ENCODE measurements at regions not wholly inside any gene's neighbourhood (a gene's known extent, or its start where the extent isn't known, plus 50 kb on each side); places are given as distances from the start of the nearest gene placed in this dataset.

DNA sequence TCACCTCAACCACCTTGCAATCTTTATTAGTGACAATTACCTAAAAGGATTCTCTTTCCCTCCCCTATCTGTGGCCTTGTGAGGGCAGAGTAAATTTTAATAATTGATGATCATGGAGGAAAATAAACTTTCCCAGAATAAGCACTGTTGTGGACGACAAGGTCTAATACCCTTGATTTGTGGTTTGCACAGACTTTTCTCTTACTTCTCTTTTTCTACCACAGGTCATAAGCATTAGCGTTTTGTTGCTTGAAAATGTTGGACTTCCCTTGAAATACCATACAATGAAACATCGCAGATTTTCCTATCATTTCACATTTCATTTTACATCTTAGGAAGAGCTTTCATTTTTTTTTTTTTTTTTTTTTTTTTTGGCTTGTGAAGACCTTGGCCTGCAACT is 188.1 kb upstream of the TMEM72 start:
- H3K36me3 ChIP-seq (ENCODE audit: control insufficient read depth, insufficient read depth, low read length) = no peaks in the 10 kb centered on the region
- POLR2A ChIA-PET = no interaction called here
- BruUV-seq (replicated peaks) = no TSS peak
- H3K27me3 ChIP-seq (replicated peaks; ENCODE audit: control insufficient read depth, insufficient read depth, low read length) = no peaks in the 10 kb centered on the region
- H3K4me1 ChIP-seq = no peaks in the 10 kb centered on the region
- no peaks in the 10 kb centered on the region for H3K4me1 Mint-ChIP-seq (ENCODE audit: low read depth, unreplicated experiment)
- H3K36me3 Mint-ChIP-seq (ENCODE audit: insufficient read depth, unreplicated experiment) = no peaks in the 10 kb centered on the region
- H3K9me3 ChIP-seq = no peaks in the 10 kb centered on the region
- no peak overlapping the region for H3K27ac Mint-ChIP-seq (ENCODE audit: unreplicated experiment)
- no peak overlapping the region for H3K4me3 Mint-ChIP-seq (ENCODE audit: unreplicated experiment)
- CTCF ChIA-PET = no interaction called here
- TF ChIP-seq, protein P1, sequence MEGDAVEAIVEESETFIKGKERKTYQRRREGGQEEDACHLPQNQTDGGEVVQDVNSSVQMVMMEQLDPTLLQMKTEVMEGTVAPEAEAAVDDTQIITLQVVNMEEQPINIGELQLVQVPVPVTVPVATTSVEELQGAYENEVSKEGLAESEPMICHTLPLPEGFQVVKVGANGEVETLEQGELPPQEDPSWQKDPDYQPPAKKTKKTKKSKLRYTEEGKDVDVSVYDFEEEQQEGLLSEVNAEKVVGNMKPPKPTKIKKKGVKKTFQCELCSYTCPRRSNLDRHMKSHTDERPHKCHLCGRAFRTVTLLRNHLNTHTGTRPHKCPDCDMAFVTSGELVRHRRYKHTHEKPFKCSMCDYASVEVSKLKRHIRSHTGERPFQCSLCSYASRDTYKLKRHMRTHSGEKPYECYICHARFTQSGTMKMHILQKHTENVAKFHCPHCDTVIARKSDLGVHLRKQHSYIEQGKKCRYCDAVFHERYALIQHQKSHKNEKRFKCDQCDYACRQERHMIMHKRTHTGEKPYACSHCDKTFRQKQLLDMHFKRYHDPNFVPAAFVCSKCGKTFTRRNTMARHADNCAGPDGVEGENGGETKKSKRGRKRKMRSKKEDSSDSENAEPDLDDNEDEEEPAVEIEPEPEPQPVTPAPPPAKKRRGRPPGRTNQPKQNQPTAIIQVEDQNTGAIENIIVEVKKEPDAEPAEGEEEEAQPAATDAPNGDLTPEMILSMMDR (IDR thresholded peaks at IDR 0.05; ENCODE audit: insufficient read depth in 1 of 2, low read depth in 1 of 2, low read length in 1 of 2, severe bottlenecking in 1 of 2, unreplicated experiment in 1 of 2) = no peak
- no peaks in the 10 kb centered on the region for H3K9me3 Mint-ChIP-seq (ENCODE audit: unreplicated experiment)
- DNase-seq = no peak
- intact Hi-C loops (cut with micrococcal nuclease; ENCODE audit: unreplicated experiment) = no loop called here
- H3K27me3 Mint-ChIP-seq (ENCODE audit: insufficient read depth, unreplicated experiment) = peaks cover 10% of the 10 kb centered on the region
- H3K4me3 ChIP-seq (ENCODE audit: low read depth, low read length) = no peak overlapping the region

DNA sequence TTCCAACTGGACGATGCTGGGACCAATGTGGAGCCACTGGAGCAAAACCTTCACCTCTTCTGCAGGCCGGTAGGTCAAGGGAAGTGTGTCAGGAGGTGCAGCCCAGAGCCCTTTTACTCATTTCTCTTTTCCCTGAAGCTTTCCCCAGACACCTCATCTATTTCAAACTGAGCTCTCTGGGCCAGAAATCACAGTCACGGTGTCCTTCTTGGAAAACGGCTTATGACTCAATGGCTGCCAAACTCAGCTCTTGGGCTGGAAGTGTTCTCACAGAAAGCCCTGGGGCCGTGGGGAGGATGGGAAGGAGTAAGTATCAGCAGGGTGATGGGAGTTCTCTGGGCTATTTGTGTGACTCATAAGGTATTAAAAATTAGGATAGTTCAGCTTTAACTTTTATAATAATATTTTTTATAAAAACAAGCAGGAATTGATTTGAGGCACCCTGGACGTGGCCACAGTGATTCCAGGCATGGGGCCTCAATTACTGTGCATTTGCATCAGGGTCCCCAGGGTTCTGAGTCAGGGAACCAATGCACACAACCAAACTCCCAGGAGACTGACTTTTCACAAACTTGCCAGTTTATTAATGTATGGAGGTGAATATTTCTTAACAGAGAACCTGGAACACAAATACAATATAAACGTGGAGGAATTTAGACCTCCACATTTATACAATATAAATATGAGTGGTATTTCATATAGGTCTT is 187.4 kb upstream of the TMEM72 start:
- Mint-ChIP-seq H3K4me1 (ENCODE audit: low read depth, unreplicated experiment) (no peaks in the 10 kb centered on the region), H3K4me3 (ENCODE audit: unreplicated experiment) (no peak overlapping the region), H3K27me3 (ENCODE audit: insufficient read depth, unreplicated experiment) (peaks cover 8% of the 10 kb centered on the region), H3K27ac (ENCODE audit: unreplicated experiment) (no peak overlapping the region), H3K9me3 (ENCODE audit: unreplicated experiment) (no peaks in the 10 kb centered on the region), H3K36me3 (ENCODE audit: insufficient read depth, unreplicated experiment) (no peaks in the 10 kb centered on the region)
- ChIA-PET POLR2A (no interaction called here), CTCF (no interaction called here)
- H3K4me3 ChIP-seq (ENCODE audit: low read depth, low read length) = no peak overlapping the region
- no peak for DNase-seq
- no peaks in the 10 kb centered on the region for H3K4me1 ChIP-seq
- no peaks in the 10 kb centered on the region for H3K27me3 ChIP-seq (replicated peaks; ENCODE audit: control insufficient read depth, insufficient read depth, low read length)
- TF ChIP-seq, protein P1 (IDR thresholded peaks at IDR 0.05; ENCODE audit: insufficient read depth in 1 of 2, low read depth in 1 of 2, low read length in 1 of 2, severe bottlenecking in 1 of 2, unreplicated experiment in 1 of 2) = no peak
- no TSS peak for BruUV-seq (replicated peaks)
- intact Hi-C loops (cut with micrococcal nuclease; ENCODE audit: unreplicated experiment) = no loop called here
- H3K36me3 ChIP-seq (ENCODE audit: control insufficient read depth, insufficient read depth, low read length) = no peaks in the 10 kb centered on the region
- H3K9me3 ChIP-seq = no peaks in the 10 kb centered on the region

DNA sequence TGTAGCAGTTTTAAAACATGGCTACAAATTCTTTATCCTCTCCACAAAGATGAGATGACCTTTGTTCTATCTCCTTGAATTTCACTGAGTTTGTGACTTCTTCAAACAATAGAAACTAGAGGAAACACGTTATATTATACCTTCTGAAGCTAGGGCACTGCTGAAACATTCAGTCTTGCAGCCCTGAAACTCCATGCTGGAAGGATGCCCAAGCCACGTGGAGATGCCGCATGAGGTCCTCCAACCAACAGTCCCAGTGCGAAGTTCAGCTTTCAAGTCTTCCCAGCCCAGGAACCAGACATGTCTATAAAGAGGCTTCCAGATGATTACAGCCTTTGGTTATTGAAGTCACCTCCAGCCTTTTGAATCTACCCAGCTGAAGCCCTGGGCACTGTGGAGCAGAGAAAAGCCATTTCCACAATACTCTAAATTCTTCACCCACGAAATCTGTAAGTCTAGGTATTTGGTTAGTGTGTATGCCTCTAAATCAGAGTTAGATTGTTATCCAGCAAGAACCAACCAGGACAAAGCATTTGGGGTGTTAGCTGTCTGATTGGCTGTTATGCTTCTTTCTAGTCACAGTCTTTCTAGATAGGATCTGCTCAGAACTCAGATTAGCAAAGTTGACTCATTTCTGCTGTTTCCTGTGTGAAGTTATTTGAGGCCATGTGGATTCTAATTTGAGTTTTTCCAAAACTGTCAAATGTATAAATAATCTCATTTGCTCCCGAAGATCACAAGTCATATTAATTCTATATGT is 186.5 kb upstream of the TMEM72 start:
- POLR2A ChIA-PET = no interaction called here

More for the DNA sequence above, 186.5 kb upstream of the TMEM72 start:
- Mint-ChIP-seq H3K27ac (ENCODE audit: unreplicated experiment) (no peak overlapping the region), H3K9me3 (ENCODE audit: unreplicated experiment) (no peaks in the 10 kb centered on the region), H3K27me3 (ENCODE audit: insufficient read depth, unreplicated experiment) (peaks cover 8% of the 10 kb centered on the region), H3K4me1 (ENCODE audit: low read depth, unreplicated experiment) (no peaks in the 10 kb centered on the region), H3K36me3 (ENCODE audit: insufficient read depth, unreplicated experiment) (no peaks in the 10 kb centered on the region), H3K4me3 (ENCODE audit: unreplicated experiment) (no peak overlapping the region)
- DNase-seq = no peak
- Histone ChIP-seq H3K4me3 (ENCODE audit: low read depth, low read length) (no peak overlapping the region), H3K4me1 (no peaks in the 10 kb centered on the region), H3K9me3 (no peaks in the 10 kb centered on the region), H3K27me3 (replicated peaks; ENCODE audit: control insufficient read depth, insufficient read depth, low read length) (no peaks in the 10 kb centered on the region), H3K36me3 (ENCODE audit: control insufficient read depth, insufficient read depth, low read length) (no peaks in the 10 kb centered on the region)
- BruUV-seq (replicated peaks) = no TSS peak
- TF ChIP-seq, protein P1 (IDR thresholded peaks at IDR 0.05; ENCODE audit: insufficient read depth in 1 of 2, low read depth in 1 of 2, low read length in 1 of 2, severe bottlenecking in 1 of 2, unreplicated experiment in 1 of 2) = no peak
- CTCF ChIA-PET = no interaction called here
- intact Hi-C loops (cut with micrococcal nuclease; ENCODE audit: unreplicated experiment) = no loop called here

All from Caco-2 (cell line).